A673 (cell line): ENCODE measurements at regions not wholly inside any gene's neighbourhood (a gene's known extent, or its start where the extent isn't known, plus 50 kb on each side); places are given as distances from the start of the nearest gene placed in this dataset.

Source experiments
- CTCF ChIP-seq: fragments of 300-800, 200-600 bp; sonication (generic); conservative IDR thresholded peaks from 2 replicates; pipeline ENCODE4 v1.5.1; 2017; ENCODE audit warnings: low read depth, mild to moderate bottlenecking, antibody characterized with exemption, low read length, moderate library complexity, mixed read lengths
- EZH2 ChIP-seq: fragments of 200-600 bp; sonication (generic); IDR thresholded peaks from 2 replicates; pipeline ENCODE4 v1.6.1; 2017; ENCODE audit warnings: borderline replicate concordance, low read depth, mild to moderate bottlenecking, mixed read lengths, antibody characterized with exemption, low read length; ENCODE audit not compliant: poor library complexity, severe bottlenecking

- no peak for TF ChIP-seq CTCF
- no peak for TF ChIP-seq EZH2
Measured at GRCh38 chr20:53831228-53831627, 237.6 kb upstream of the ZNF217 start.
